Activated naive CD4-positive, alpha-beta T cell (primary cell): ENCODE measurements at regions not wholly inside any gene's neighbourhood (a gene's known extent, or its start where the extent isn't known, plus 50 kb on each side); places are given as distances from the start of the nearest gene placed in this dataset.
"Not testable (repeated sequence)": the region's sequence is repeated elsewhere in the genome, so short reads cannot be mapped to it uniquely, and the experiment has no call there.

Experiments
- DNase-seq, 4 experiments: peaks; one replicate each; lab custom pipeline; 2025; lab: John Stamatoyannopoulos, UW

- no peak for DNase-seq
Observed at GRCh38 chr4:153936121-153936520, 147.2 kb upstream of the SFRP2 start.

- DNase-seq = no peak
Observed at GRCh38 chr4:153934688-153935017, 145.8 kb upstream of the SFRP2 start.

- DNase-seq = no peak
Observed at GRCh38 chr4:153933915-153934687, 145.2 kb upstream of the SFRP2 start.

- DNase-seq = no peak
Observed at GRCh38 chr4:153931804-153932203, 142.9 kb upstream of the SFRP2 start.

GRCh38 chr4:153929675-153930074 lies 140.8 kb upstream of the SFRP2 start:
- DNase-seq = no peak

GRCh38 chr4:153927451-153927850 lies 138.6 kb upstream of the SFRP2 start:
- DNase-seq = no peak

- no peak for DNase-seq
Observed at GRCh38 chr4:153922148-153922547, 133.3 kb upstream of the SFRP2 start.

- DNase-seq = no peak
Observed at GRCh38 chr4:153919667-153920066, 130.8 kb upstream of the SFRP2 start.

GRCh38 chr4:153916273-153916755 lies 127.4 kb upstream of the SFRP2 start:
- DNase-seq = no peak

GRCh38 chr4:153912301-153912700 lies 123.4 kb upstream of the SFRP2 start:
- no peak for DNase-seq

GRCh38 chr4:153909672-153910071 lies 120.8 kb upstream of the SFRP2 start:
- no peak for DNase-seq

- DNase-seq = no peak
Observed at GRCh38 chr4:153906231-153906630, 117.3 kb upstream of the SFRP2 start.

- no peak for DNase-seq
Observed at GRCh38 chr4:153905231-153905630, 116.3 kb upstream of the SFRP2 start.

GRCh38 chr4:153904011-153904410 lies 115.1 kb upstream of the SFRP2 start:
- no peak for DNase-seq

- DNase-seq = no peak
Observed at GRCh38 chr4:153901220-153901619, 112.3 kb upstream of the SFRP2 start.

GRCh38 chr4:153900426-153900825 lies 111.5 kb upstream of the SFRP2 start:
- no peak for DNase-seq

- no peak for DNase-seq
Observed at GRCh38 chr4:153890761-153891160, 101.9 kb upstream of the SFRP2 start.

- DNase-seq = no peak
Observed at GRCh38 chr4:153887217-153887616, 98.3 kb upstream of the SFRP2 start.

- no peak for DNase-seq
Observed at GRCh38 chr4:153884325-153884724, 95.4 kb upstream of the SFRP2 start.

- no peak for DNase-seq
Observed at GRCh38 chr4:153880983-153881382, 92.1 kb upstream of the SFRP2 start.

- no peak for DNase-seq
Observed at GRCh38 chr4:153877898-153878297, 89.0 kb upstream of the SFRP2 start.

GRCh38 chr4:153873741-153874140 lies 84.9 kb upstream of the SFRP2 start:
- DNase-seq = no peak

GRCh38 chr4:153866766-153867165 lies 77.9 kb upstream of the SFRP2 start:
- DNase-seq = not testable (repeated sequence)

GRCh38 chr4:153852501-153852900 lies 63.6 kb upstream of the SFRP2 start:
- DNase-seq = no peak
